Esophagus squamous epithelium (tissue), 5 donors: ENCODE measurements at regions not wholly inside any gene's neighbourhood (a gene's known extent, or its start where the extent isn't known, plus 50 kb on each side); places are given as distances from the start of the nearest gene placed in this dataset.
A peak's percentile ranks its signal among the peaks of the same experiment; 100 is the strongest.

Source experiments
- DNase-seq: peaks from one replicate; lab custom pipeline; 2025; lab: John Stamatoyannopoulos, UW
- H3K27ac ChIP-seq, 4 donors: fragments of 200-600 bp; sonication (generic); one replicate each; pipeline ENCODE4 v1.5.1; 2016 to 2019; ENCODE audit warnings: mild to moderate bottlenecking in 1 of 4
- H3K27me3 ChIP-seq, 4 donors: fragments of 200-600 bp; sonication (generic); 1 replicate in 3 of 4; 2 replicates in 1 of 4; pipeline versions ENCODE4 v1.5.1 to v1.6.0; 2017 to 2021; ENCODE audit warnings: antibody characterized with exemption in 1 of 4
- H3K36me3 ChIP-seq, 3 donors: fragments of 200-600 bp; sonication (generic); one replicate each; pipeline ENCODE4 v1.5.1; 2016 to 2019
- H3K4me1 ChIP-seq, 3 donors: fragments of 200-600 bp; sonication (generic); one replicate each; pipeline ENCODE4 v1.5.1; 2017 to 2019
- H3K4me3 ChIP-seq, 4 donors: fragments of 200-600 bp; sonication (generic); 1 replicate in 3 of 4; 2 replicates in 1 of 4; pipeline ENCODE4 v1.5.1; 2016 to 2019; ENCODE audit warnings: mild to moderate bottlenecking in 2 of 4, moderate library complexity in 1 of 4
- H3K9me3 ChIP-seq, 3 donors: fragments of 200-600 bp; sonication (generic); one replicate each; pipeline ENCODE4 v1.5.1; 2016 to 2019
- CTCF ChIP-seq, 6 experiments: fragments of 450-650 bp in 4 of 6; fragments of 200-600 bp in 2 of 6; sonication (generic) in 2 of 6; IDR thresholded peaks; one replicate each; pipeline ENCODE4 v1.5.1; 2016 to 2019; ENCODE audit warnings: antibody characterized with exemption in 6 of 6, mild to moderate bottlenecking in 4 of 6, moderate library complexity in 4 of 6
- POLR2A ChIP-seq, 4 donors: fragments of 450-650 bp; IDR thresholded peaks; one replicate each; pipeline ENCODE4 v1.6.1; 2017; ENCODE audit warnings: antibody characterized with exemption in 4 of 4, mild to moderate bottlenecking in 4 of 4, moderate library complexity in 3 of 4
- WGBS, 2 donors: methylation state at CpG; one replicate each; pipeline ENCODE4 v1.1.5; 2018; 5-methylcytosine and 5-hydroxymethylcytosine counted together
- intact Hi-C: fragments of 100-400 bp; cut with DNase I; formaldehyde crosslinking; loops from one replicate; pipeline ENCODE4 v1.15.0; 2022
- donor health status: DM: yes; HTN: yes; CAD: no.

- 47 to 54% methylated on average over 6 to 7 of the region's 7 CpGs for WGBS, 2 donors
- no peaks in the 10 kb centered on the region for H3K36me3 ChIP-seq
- TF ChIP-seq CTCF (IDR thresholded peaks at IDR 0.05) (no peak), POLR2A (IDR thresholded peaks at IDR 0.05) (no peak)
- peak overlapping the region; percentile 30 to 70 (median 50) for H3K27ac ChIP-seq
- H3K9me3 ChIP-seq: no peaks in the 10 kb centered on the region
- no peak for DNase-seq
- peaks cover 13 to 32% (median 18%) of the 10 kb centered on the region in 3 donors for H3K4me1 ChIP-seq
- no peak overlapping the region for H3K4me3 ChIP-seq
- intact Hi-C loops: no loop called here
- H3K27me3 ChIP-seq: no peaks in the 10 kb centered on the region
Observed at GRCh38 chr1:116242741-116243140, 130.3 kb upstream of the ATP1A1 start.

- Histone ChIP-seq H3K36me3 (no peaks in the 10 kb centered on the region), H3K4me3 (no peak overlapping the region), H3K27ac (peak overlapping the region; percentile 30 to 70 (median 52)), H3K27me3 (no peaks in the 10 kb centered on the region), H3K4me1 (peaks cover 13 to 32% (median 18%) of the 10 kb centered on the region in 3 donors), H3K9me3 (no peaks in the 10 kb centered on the region)
- no peak for TF ChIP-seq POLR2A (IDR thresholded peaks at IDR 0.05)
- no peak for TF ChIP-seq CTCF (IDR thresholded peaks at IDR 0.05)
- DNase-seq: no peak
- 52 to 57% methylated on average over 5 to 6 of the region's 7 CpGs for WGBS, 2 donors
- intact Hi-C loops: no loop called here
Observed at GRCh38 chr1:116243333-116244054, 129.6 kb upstream of the ATP1A1 start.

DNA sequence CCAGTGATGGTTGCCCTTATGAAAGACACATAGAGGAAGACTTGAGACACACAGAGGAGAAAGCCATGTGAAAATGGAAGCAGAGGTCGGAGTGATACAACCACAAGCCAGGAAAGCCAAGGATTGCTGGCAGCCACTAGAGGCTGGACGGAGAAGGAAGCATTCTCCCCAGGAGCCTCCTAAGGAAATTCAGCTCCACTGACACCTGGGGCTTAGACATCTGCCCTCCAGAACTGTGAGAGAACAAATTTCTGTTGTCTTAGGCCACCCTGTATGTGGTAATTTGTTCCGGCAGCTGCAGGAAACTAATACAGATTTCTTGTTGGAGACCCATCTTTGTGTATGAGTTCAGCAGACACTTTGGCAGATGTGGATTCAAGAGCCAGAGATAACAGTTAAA lies 126.9 kb upstream of the ATP1A1 start:
- H3K27ac ChIP-seq: no peak overlapping the region
- no peak overlapping the region for H3K4me3 ChIP-seq
- no peaks in the 10 kb centered on the region for H3K27me3 ChIP-seq
- peaks cover 13 to 32% (median 18%) of the 10 kb centered on the region in 3 donors for H3K4me1 ChIP-seq
- no peak for DNase-seq
- no peaks in the 10 kb centered on the region for H3K9me3 ChIP-seq
- intact Hi-C loops: no loop called here
- no peak for TF ChIP-seq CTCF (IDR thresholded peaks at IDR 0.05)
- TF ChIP-seq POLR2A (IDR thresholded peaks at IDR 0.05): no peak
- H3K36me3 ChIP-seq: no peaks in the 10 kb centered on the region
- 78 to 83% methylated on average over 2 to 3 of the region's 3 CpGs for WGBS, 2 donors

DNA sequence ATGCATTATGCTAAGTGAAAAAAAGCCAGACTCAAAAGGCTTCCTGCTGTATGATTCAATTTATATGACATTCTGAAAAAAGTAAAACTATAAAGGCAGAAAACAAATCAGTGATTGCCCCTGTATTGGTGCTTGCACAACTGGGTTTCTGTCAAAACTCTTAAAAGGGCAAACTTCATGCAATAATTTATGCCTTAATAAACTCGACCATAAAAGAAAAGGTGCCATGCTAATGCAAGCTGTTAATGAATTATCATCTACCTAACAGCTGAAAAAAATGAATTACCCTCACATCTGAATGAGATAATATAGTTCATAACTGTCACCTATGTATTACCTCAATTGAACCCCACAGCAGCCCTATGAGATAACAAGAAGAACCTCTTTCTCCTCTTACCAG lies 120.8 kb upstream of the ATP1A1 start:
- intact Hi-C loops: no loop called here
- no peak overlapping the region for H3K4me3 ChIP-seq
- no peaks in the 10 kb centered on the region for H3K36me3 ChIP-seq
- WGBS, 2 donors: 56 to 57% methylated on average over 1 of the region's 1 CpG
- peaks cover 0 to 21% (median 11%) of the 10 kb centered on the region in 3 donors for H3K4me1 ChIP-seq
- no peak for DNase-seq
- H3K27me3 ChIP-seq: no peaks in the 10 kb centered on the region
- no peak overlapping the region for H3K27ac ChIP-seq
- TF ChIP-seq POLR2A (IDR thresholded peaks at IDR 0.05): no peak
- no peak for TF ChIP-seq CTCF (IDR thresholded peaks at IDR 0.05)
- H3K9me3 ChIP-seq: no peaks in the 10 kb centered on the region

GRCh38 chr1:116252785-116253184 lies 120.3 kb upstream of the ATP1A1 start:
- H3K36me3 ChIP-seq: no peaks in the 10 kb centered on the region
- peaks cover 0 to 21% (median 11%) of the 10 kb centered on the region in 3 donors for H3K4me1 ChIP-seq
- intact Hi-C loops: no loop called here
- TF ChIP-seq POLR2A (IDR thresholded peaks at IDR 0.05): no peak
- no peak for TF ChIP-seq CTCF (IDR thresholded peaks at IDR 0.05)
- H3K9me3 ChIP-seq: no peaks in the 10 kb centered on the region
- no peak for DNase-seq
- H3K27ac ChIP-seq: no peak overlapping the region
- no peak overlapping the region for H3K4me3 ChIP-seq
- no peaks in the 10 kb centered on the region for H3K27me3 ChIP-seq
